ENCODE measurements at regions not wholly inside any gene's neighbourhood (a gene's known extent, or its start where the extent isn't known, plus 50 kb on each side); places are given as distances from the start of the nearest gene placed in this dataset.

DNA sequence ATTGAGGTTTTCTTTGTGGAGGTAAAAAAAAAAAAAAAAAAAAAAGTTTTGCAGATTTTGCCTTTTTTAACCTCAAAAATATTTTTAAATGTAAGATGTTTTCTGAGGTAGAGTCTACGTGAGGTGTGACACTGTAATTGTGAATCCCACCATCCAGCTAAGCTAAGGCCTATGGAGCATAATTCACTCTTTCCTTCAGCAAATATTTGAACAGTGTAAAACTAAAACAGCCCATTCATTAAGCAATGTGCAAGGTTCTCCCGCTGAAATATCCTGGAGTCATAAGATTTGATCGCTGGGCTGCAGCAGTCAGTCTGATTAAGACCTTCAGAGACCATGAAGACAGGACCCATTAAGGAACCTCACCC lies 105.1 kb downstream of the HNRNPLL start:
- DNase-seq (ENCODE audit: low spot score in 2 of 2, unreplicated experiment in 2 of 2) = no peak
- peaks cover 24% of the 10 kb centered on the region for H3K4me1 Mint-ChIP-seq
- TF ChIP-seq, protein P1, sequence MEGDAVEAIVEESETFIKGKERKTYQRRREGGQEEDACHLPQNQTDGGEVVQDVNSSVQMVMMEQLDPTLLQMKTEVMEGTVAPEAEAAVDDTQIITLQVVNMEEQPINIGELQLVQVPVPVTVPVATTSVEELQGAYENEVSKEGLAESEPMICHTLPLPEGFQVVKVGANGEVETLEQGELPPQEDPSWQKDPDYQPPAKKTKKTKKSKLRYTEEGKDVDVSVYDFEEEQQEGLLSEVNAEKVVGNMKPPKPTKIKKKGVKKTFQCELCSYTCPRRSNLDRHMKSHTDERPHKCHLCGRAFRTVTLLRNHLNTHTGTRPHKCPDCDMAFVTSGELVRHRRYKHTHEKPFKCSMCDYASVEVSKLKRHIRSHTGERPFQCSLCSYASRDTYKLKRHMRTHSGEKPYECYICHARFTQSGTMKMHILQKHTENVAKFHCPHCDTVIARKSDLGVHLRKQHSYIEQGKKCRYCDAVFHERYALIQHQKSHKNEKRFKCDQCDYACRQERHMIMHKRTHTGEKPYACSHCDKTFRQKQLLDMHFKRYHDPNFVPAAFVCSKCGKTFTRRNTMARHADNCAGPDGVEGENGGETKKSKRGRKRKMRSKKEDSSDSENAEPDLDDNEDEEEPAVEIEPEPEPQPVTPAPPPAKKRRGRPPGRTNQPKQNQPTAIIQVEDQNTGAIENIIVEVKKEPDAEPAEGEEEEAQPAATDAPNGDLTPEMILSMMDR (IDR thresholded peaks at IDR 0.05; ENCODE audit: unreplicated experiment) = no peak
- no peak overlapping the region for H3K27ac Mint-ChIP-seq
- H3K9me3 Mint-ChIP-seq = peaks cover 7% of the 10 kb centered on the region
- no peaks in the 10 kb centered on the region for H3K27me3 Mint-ChIP-seq (ENCODE audit: low read depth)
- H3K4me3 Mint-ChIP-seq = no peak overlapping the region
- H3K36me3 Mint-ChIP-seq = peaks cover 7% of the 10 kb centered on the region

DNA sequence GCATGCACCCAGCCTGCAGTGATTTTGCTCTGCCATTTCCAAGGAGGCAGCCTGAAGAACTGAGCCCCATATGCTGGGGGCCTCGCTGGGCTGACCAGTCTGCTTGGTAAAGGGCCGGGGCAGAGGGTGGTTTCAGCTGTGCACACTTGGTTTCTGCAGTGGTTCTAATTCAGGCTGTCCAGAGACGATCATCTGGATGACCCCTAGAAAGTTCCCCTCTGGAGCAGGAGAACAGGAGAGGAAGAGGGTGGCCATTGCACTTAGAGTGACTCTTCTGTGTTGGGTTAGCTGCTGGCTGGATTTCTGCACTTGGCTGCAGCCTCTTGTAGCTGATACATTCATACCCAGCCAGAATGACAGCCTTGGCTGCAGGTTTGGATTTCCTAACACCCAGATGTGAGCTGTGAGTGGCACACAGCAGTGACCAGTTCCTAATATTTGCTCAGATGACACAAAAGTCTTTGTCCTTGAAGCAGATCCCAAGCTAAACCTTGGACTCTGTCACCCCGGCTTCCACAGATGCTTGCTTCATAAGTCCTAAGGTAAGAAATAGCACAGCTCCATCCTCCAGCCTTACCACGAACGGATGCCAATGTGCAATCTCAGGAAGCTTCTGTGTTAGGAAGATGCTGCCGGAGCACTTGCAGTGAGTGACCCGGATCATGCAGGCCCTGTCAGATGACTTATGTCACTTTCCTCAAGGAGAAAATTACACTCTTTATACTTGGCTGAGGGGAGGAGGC lies 105.6 kb downstream of the HNRNPLL start:
- H3K27ac Mint-ChIP-seq = no peak overlapping the region
- H3K9me3 Mint-ChIP-seq = peaks cover 4% of the 10 kb centered on the region
- H3K36me3 Mint-ChIP-seq = peaks cover 4% of the 10 kb centered on the region
- H3K4me1 Mint-ChIP-seq = peaks cover 24% of the 10 kb centered on the region
- no peak overlapping the region for H3K4me3 Mint-ChIP-seq
- no peak for DNase-seq (ENCODE audit: low spot score in 2 of 2, unreplicated experiment in 2 of 2)
- no peaks in the 10 kb centered on the region for H3K27me3 Mint-ChIP-seq (ENCODE audit: low read depth)
- TF ChIP-seq, protein P1 (IDR thresholded peaks at IDR 0.05; ENCODE audit: unreplicated experiment) = no peak

DNA sequence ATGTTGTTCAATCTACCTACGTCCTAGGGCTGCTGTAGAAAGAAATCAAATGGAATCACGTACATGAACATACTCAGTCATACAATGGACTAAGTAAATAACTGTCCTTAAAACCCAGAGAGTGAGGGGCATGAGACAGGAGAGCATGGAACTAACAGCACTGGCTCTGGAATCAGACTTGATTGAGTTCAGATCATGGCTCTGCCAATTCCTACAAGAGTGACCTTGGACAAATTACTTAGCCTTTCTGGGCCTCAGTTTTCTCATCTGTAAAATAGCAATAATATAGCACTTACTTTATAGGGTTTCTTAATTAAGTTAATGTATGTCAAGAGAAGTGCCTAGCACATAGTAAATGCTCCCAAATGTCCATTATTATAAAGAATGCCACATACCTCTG lies 106.8 kb downstream of the HNRNPLL start:
- TF ChIP-seq, protein P1 (IDR thresholded peaks at IDR 0.05; ENCODE audit: unreplicated experiment) = no peak
- Mint-ChIP-seq H3K27ac (no peak overlapping the region), H3K9me3 (peaks cover 4% of the 10 kb centered on the region), H3K27me3 (ENCODE audit: low read depth) (no peaks in the 10 kb centered on the region), H3K36me3 (no peaks in the 10 kb centered on the region), H3K4me1 (peaks cover 24% of the 10 kb centered on the region), H3K4me3 (no peak overlapping the region)
- DNase-seq (ENCODE audit: low spot score in 2 of 2, unreplicated experiment in 2 of 2) = no peak

DNA sequence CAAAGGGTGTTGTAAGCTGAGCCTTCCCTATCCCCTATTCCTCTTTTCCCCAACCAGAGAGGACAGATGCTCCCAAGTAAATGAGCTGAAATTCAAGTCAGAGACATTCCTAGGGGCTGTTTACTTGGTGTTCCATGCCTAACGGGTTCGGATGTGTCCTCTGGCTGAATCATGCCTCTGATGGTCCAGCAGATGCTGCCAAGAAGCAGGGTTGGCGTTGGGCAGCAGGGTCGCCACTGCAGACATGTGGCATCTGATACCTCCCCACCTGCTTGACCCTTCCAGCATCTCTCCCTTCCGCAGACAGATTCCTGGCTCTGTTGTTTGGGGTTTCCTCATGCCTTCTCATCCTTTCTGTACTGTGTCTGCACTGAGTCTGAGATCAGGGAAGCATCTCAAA lies 108.3 kb downstream of the HNRNPLL start:
- Mint-ChIP-seq H3K27me3 (ENCODE audit: low read depth) (no peaks in the 10 kb centered on the region), H3K36me3 (no peaks in the 10 kb centered on the region), H3K4me3 (no peak overlapping the region), H3K9me3 (peaks cover 4% of the 10 kb centered on the region), H3K27ac (no peak overlapping the region), H3K4me1 (peaks cover 9% of the 10 kb centered on the region)
- no peak for DNase-seq (ENCODE audit: low spot score in 2 of 2, unreplicated experiment in 2 of 2)
- TF ChIP-seq, protein P1 (IDR thresholded peaks at IDR 0.05; ENCODE audit: unreplicated experiment) = no peak

DNA sequence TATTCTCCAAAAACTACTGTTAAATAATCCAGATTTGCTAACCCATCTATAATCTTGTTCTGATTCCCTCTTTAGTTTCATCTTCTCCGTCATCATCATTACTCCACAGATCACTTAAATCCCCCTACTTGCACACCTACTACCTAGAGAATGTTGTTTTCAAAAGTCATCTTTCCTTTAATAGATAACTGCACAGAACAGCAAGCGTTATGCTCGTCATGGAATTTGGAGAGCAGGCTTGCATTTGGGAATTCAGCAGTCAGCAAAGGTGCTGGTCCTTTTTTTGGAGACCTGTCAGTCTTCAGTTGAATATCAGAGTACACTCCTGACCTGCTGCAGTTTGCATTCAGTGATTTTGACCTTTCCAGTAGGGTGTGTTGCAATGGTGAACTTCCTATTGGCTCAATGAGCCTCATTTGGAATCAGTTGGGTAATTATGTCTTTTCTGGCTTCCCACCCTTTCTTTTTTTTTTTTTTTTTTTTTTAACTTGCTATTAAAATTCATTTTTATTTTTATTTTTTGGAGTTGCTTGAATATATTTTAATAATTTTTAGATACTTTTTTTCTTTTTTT lies 110.6 kb downstream of the HNRNPLL start:
- DNase-seq (ENCODE audit: low spot score in 2 of 2, unreplicated experiment in 2 of 2) = no peak
- Mint-ChIP-seq H3K4me1 (no peaks in the 10 kb centered on the region), H3K4me3 (no peak overlapping the region), H3K27ac (no peak overlapping the region), H3K36me3 (no peaks in the 10 kb centered on the region), H3K27me3 (ENCODE audit: low read depth) (no peaks in the 10 kb centered on the region), H3K9me3 (peaks cover 4% of the 10 kb centered on the region)
- TF ChIP-seq, protein P1 (IDR thresholded peaks at IDR 0.05; ENCODE audit: unreplicated experiment) = no peak
